H1 (cell line): ENCODE measurements at regions not wholly inside any gene's neighbourhood (a gene's known extent, or its start where the extent isn't known, plus 50 kb on each side); places are given as distances from the start of the nearest gene placed in this dataset.

Experiments
- CTCF ChIP-seq, 3 experiments: IDR thresholded peaks; 1 replicate in 2 of 3; 2 replicates in 1 of 3; pipeline versions ENCODE4 v1.5.1 to v1.6.1; 2011; ENCODE audit warnings: low read length in 3 of 3, mild to moderate bottlenecking in 3 of 3, inconsistent platforms in 2 of 3, low read depth in 1 of 3, moderate library complexity in 1 of 3; ENCODE audit not compliant: insufficient read depth in 1 of 3; ENCODE audit errors: control extremely low read depth in 1 of 3
- EP300 ChIP-seq, 2 experiments: IDR thresholded peaks; 1 replicate in 1 of 2; 2 replicates in 1 of 2; pipeline ENCODE4 v1.6.1; 2011 to 2012; ENCODE audit warnings: low read depth in 2 of 2, low read length in 2 of 2, mild to moderate bottlenecking in 2 of 2, borderline replicate concordance in 1 of 2, inconsistent platforms in 1 of 2, moderate library complexity in 1 of 2
- JUN ChIP-seq: IDR thresholded peaks from 2 replicates; pipeline ENCODE4 v1.6.1; 2011; ENCODE audit warnings: low read depth, mild to moderate bottlenecking, improper control_type of control experiment, low read length
- NANOG ChIP-seq: IDR thresholded peaks from 2 replicates; pipeline ENCODE4 v1.6.1; 2011; ENCODE audit warnings: low read length, low read depth, mild to moderate bottlenecking, inconsistent platforms; ENCODE audit not compliant: insufficient read depth, poor library complexity, severe bottlenecking
- POLR2A ChIP-seq, 2 experiments: IDR thresholded peaks; 1 replicate in 1 of 2; 2 replicates in 1 of 2; pipeline ENCODE4 v1.6.1; 2011; ENCODE audit warnings: low read depth in 2 of 2, low read length in 2 of 2, mild to moderate bottlenecking in 2 of 2; ENCODE audit errors: control extremely low read depth in 1 of 2
- POLR2AphosphoS5 ChIP-seq: IDR thresholded peaks from 2 replicates; pipeline ENCODE4 v1.6.1; 2011; ENCODE audit warnings: low read depth, low read length
- SIRT6 ChIP-seq: IDR thresholded peaks from one replicate; pipeline ENCODE4 v1.7.1; 2012; ENCODE audit warnings: low read length, inconsistent platforms
- YY1 ChIP-seq: IDR thresholded peaks from 2 replicates; pipeline ENCODE4 v1.6.1; 2011; ENCODE audit warnings: low read depth, mild to moderate bottlenecking, low read length

DNA sequence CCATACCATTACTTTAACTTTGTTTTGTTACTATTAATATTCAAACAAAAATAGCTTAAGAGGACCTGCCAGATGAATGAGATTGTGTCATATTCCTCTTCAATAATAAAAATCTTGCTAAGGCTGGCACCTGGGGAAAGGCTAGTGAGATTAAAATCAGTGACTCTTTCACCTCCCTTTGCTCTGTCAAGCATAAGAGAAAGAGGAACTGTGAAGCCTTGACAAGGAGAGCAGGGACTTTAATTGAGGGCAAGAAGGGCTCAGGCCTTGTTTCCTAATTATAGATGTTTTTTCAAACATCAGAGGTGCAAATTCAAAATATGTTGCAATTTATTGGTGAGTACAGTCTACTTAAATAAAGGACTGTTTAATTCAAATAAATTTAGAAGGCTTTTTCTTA is 91.7 kb downstream of the SPATA31D1 start:
- TF ChIP-seq JUN (no peak), EP300 (IDR thresholded peaks at IDR 0.05; ENCODE audit: borderline replicate concordance in 1 of 2, low read depth in 2 of 2, low read length in 2 of 2) (no peak), POLR2A (IDR thresholded peaks at IDR 0.05; ENCODE audit: control extremely low read depth in 1 of 2, low read depth in 2 of 2, low read length in 2 of 2) (no peak), CTCF (IDR thresholded peaks at IDR 0.05; ENCODE audit: control extremely low read depth in 1 of 3, insufficient read depth in 1 of 3, low read depth in 1 of 3, low read length in 3 of 3) (no peak), SIRT6 (no peak), POLR2AphosphoS5 (no peak), NANOG (no peak), YY1 (no peak)
